ENCODE measurements at regions not wholly inside any gene's neighbourhood (a gene's known extent, or its start where the extent isn't known, plus 50 kb on each side); places are given as distances from the start of the nearest gene placed in this dataset.

- H3K27ac Mint-ChIP-seq: no peak overlapping the region
- H3K27me3 Mint-ChIP-seq: no peaks in the 10 kb centered on the region
- H3K4me3 Mint-ChIP-seq: no peak overlapping the region
- H3K36me3 Mint-ChIP-seq (ENCODE audit: low read depth): peaks cover 3% of the 10 kb centered on the region
- no peak for DNase-seq
- H3K9me3 ChIP-seq (ENCODE audit: control insufficient read depth, low read length, poor library complexity, severe bottlenecking): no peaks in the 10 kb centered on the region
- no peak for ATAC-seq
- H3K4me1 Mint-ChIP-seq: peaks cover 8% of the 10 kb centered on the region
Observed at GRCh38 chr2:195473862-195474261, 183.2 kb upstream of the SLC39A10 start.

- Mint-ChIP-seq H3K36me3 (ENCODE audit: low read depth) (no peaks in the 10 kb centered on the region), H3K4me3 (no peak overlapping the region), H3K27me3 (no peaks in the 10 kb centered on the region), H3K27ac (no peak overlapping the region), H3K4me1 (peaks cover 6% of the 10 kb centered on the region)
- H3K9me3 ChIP-seq (ENCODE audit: control insufficient read depth, low read length, poor library complexity, severe bottlenecking): no peaks in the 10 kb centered on the region
- ATAC-seq (no peak), DNase-seq (no peak)
Observed at GRCh38 chr2:195472501-195473234, 184.4 kb upstream of the SLC39A10 start.

- no peaks in the 10 kb centered on the region for H3K27me3 Mint-ChIP-seq
- H3K4me3 Mint-ChIP-seq: no peak overlapping the region
- H3K9me3 ChIP-seq (ENCODE audit: control insufficient read depth, low read length, poor library complexity, severe bottlenecking): no peaks in the 10 kb centered on the region
- peaks cover 4% of the 10 kb centered on the region for H3K4me1 Mint-ChIP-seq
- no peaks in the 10 kb centered on the region for H3K36me3 Mint-ChIP-seq (ENCODE audit: low read depth)
- ATAC-seq: no peak
- DNase-seq: no peak
- no peak overlapping the region for H3K27ac Mint-ChIP-seq
Observed at GRCh38 chr2:195471807-195472206, 185.2 kb upstream of the SLC39A10 start.

GRCh38 chr2:195471163-195471562 lies 185.9 kb upstream of the SLC39A10 start:
- Mint-ChIP-seq H3K27ac (no peak overlapping the region), H3K36me3 (ENCODE audit: low read depth) (no peaks in the 10 kb centered on the region), H3K4me3 (no peak overlapping the region), H3K27me3 (no peaks in the 10 kb centered on the region), H3K4me1 (peaks cover 4% of the 10 kb centered on the region)
- ATAC-seq (no peak), DNase-seq (no peak)
- no peaks in the 10 kb centered on the region for H3K9me3 ChIP-seq (ENCODE audit: control insufficient read depth, low read length, poor library complexity, severe bottlenecking)

- H3K27ac Mint-ChIP-seq: no peak overlapping the region
- no peak for ATAC-seq
Observed at GRCh38 chr2:195470622-195471021, 186.4 kb upstream of the SLC39A10 start.

GRCh38 chr2:195468771-195469170 lies 188.3 kb upstream of the SLC39A10 start:
- H3K36me3 Mint-ChIP-seq (ENCODE audit: low read depth): no peaks in the 10 kb centered on the region
- no peak overlapping the region for H3K4me3 Mint-ChIP-seq
- peaks cover 4% of the 10 kb centered on the region for H3K4me1 Mint-ChIP-seq
- H3K27ac Mint-ChIP-seq: no peak overlapping the region
- DNase-seq (no peak), ATAC-seq (no peak)
- no peaks in the 10 kb centered on the region for H3K27me3 Mint-ChIP-seq
- no peaks in the 10 kb centered on the region for H3K9me3 ChIP-seq (ENCODE audit: control insufficient read depth, low read length, poor library complexity, severe bottlenecking)

More at GRCh38 chr2:195470622-195471021, 186.4 kb upstream of the SLC39A10 start:
- H3K4me3 Mint-ChIP-seq: no peak overlapping the region
- no peaks in the 10 kb centered on the region for H3K36me3 Mint-ChIP-seq (ENCODE audit: low read depth)
- no peaks in the 10 kb centered on the region for H3K9me3 ChIP-seq (ENCODE audit: control insufficient read depth, low read length, poor library complexity, severe bottlenecking)
- H3K27me3 Mint-ChIP-seq: no peaks in the 10 kb centered on the region
- DNase-seq: no peak
- peaks cover 4% of the 10 kb centered on the region for H3K4me1 Mint-ChIP-seq

- no peak for ATAC-seq
- no peaks in the 10 kb centered on the region for H3K9me3 ChIP-seq (ENCODE audit: control insufficient read depth, low read length, poor library complexity, severe bottlenecking)
- H3K27ac Mint-ChIP-seq: no peak overlapping the region
- no peaks in the 10 kb centered on the region for H3K27me3 Mint-ChIP-seq
- no peak overlapping the region for H3K4me3 Mint-ChIP-seq
- peaks cover 4% of the 10 kb centered on the region for H3K4me1 Mint-ChIP-seq
- no peaks in the 10 kb centered on the region for H3K36me3 Mint-ChIP-seq (ENCODE audit: low read depth)
- DNase-seq: no peak
Observed at GRCh38 chr2:195466427-195466826, 190.6 kb upstream of the SLC39A10 start.

GRCh38 chr2:195461010-195461409 lies 196.0 kb upstream of the SLC39A10 start:
- Mint-ChIP-seq H3K36me3 (ENCODE audit: low read depth) (no peaks in the 10 kb centered on the region), H3K27ac (no peak overlapping the region), H3K4me3 (no peak overlapping the region), H3K27me3 (no peaks in the 10 kb centered on the region), H3K4me1 (no peaks in the 10 kb centered on the region)
- no peaks in the 10 kb centered on the region for H3K9me3 ChIP-seq (ENCODE audit: control insufficient read depth, low read length, poor library complexity, severe bottlenecking)
- ATAC-seq (no peak), DNase-seq (no peak)

GRCh38 chr2:195458936-195459335 lies 198.1 kb upstream of the SLC39A10 start:
- Mint-ChIP-seq H3K27me3 (peaks cover 7% of the 10 kb centered on the region), H3K36me3 (ENCODE audit: low read depth) (no peaks in the 10 kb centered on the region), H3K4me3 (no peak overlapping the region), H3K27ac (no peak overlapping the region), H3K4me1 (peaks cover 3% of the 10 kb centered on the region)
- DNase-seq: no peak
- no peak for ATAC-seq
- H3K9me3 ChIP-seq (ENCODE audit: control insufficient read depth, low read length, poor library complexity, severe bottlenecking): no peaks in the 10 kb centered on the region

- Mint-ChIP-seq H3K4me3 (no peak overlapping the region), H3K4me1 (peaks cover 5% of the 10 kb centered on the region), H3K27me3 (peaks cover 7% of the 10 kb centered on the region), H3K27ac (no peak overlapping the region), H3K36me3 (ENCODE audit: low read depth) (no peaks in the 10 kb centered on the region)
- no peak for ATAC-seq
- DNase-seq: no peak
- no peaks in the 10 kb centered on the region for H3K9me3 ChIP-seq (ENCODE audit: control insufficient read depth, low read length, poor library complexity, severe bottlenecking)
Observed at GRCh38 chr2:195457873-195458272, 199.2 kb upstream of the SLC39A10 start.

GRCh38 chr2:195456771-195457170 lies 200.3 kb upstream of the SLC39A10 start:
- H3K27ac Mint-ChIP-seq: no peak overlapping the region
- H3K27me3 Mint-ChIP-seq: peaks cover 7% of the 10 kb centered on the region
- ATAC-seq (no peak), DNase-seq (no peak)
- H3K9me3 ChIP-seq (ENCODE audit: control insufficient read depth, low read length, poor library complexity, severe bottlenecking): no peaks in the 10 kb centered on the region
- H3K36me3 Mint-ChIP-seq (ENCODE audit: low read depth): no peaks in the 10 kb centered on the region
- H3K4me1 Mint-ChIP-seq: peaks cover 8% of the 10 kb centered on the region
- H3K4me3 Mint-ChIP-seq: no peak overlapping the region

GRCh38 chr2:195451160-195451559 lies 205.9 kb upstream of the SLC39A10 start:
- H3K36me3 Mint-ChIP-seq (ENCODE audit: low read depth): no peaks in the 10 kb centered on the region
- H3K9me3 ChIP-seq (ENCODE audit: control insufficient read depth, low read length, poor library complexity, severe bottlenecking): no peaks in the 10 kb centered on the region
- ATAC-seq (no peak), DNase-seq (no peak)
- H3K4me1 Mint-ChIP-seq: peaks cover 8% of the 10 kb centered on the region
- H3K27ac Mint-ChIP-seq: no peak overlapping the region
- no peak overlapping the region for H3K4me3 Mint-ChIP-seq
- peaks cover 7% of the 10 kb centered on the region for H3K27me3 Mint-ChIP-seq

GRCh38 chr2:195450552-195451113 lies 206.4 kb upstream of the SLC39A10 start:
- Mint-ChIP-seq H3K27ac (no peak overlapping the region), H3K27me3 (peaks cover 7% of the 10 kb centered on the region), H3K36me3 (ENCODE audit: low read depth) (no peaks in the 10 kb centered on the region), H3K4me1 (peaks cover 8% of the 10 kb centered on the region), H3K4me3 (no peak overlapping the region)
- no peak for DNase-seq
- no peaks in the 10 kb centered on the region for H3K9me3 ChIP-seq (ENCODE audit: control insufficient read depth, low read length, poor library complexity, severe bottlenecking)
- no peak for ATAC-seq
